PC-3 (cell line): ENCODE measurements at regions not wholly inside any gene's neighbourhood (a gene's known extent, or its start where the extent isn't known, plus 50 kb on each side); places are given as distances from the start of the nearest gene placed in this dataset.

Experiments
- ATAC-seq: fragments of 200-7000 bp; cut with Tn5 transposase; 2 replicates; pipeline ENCODE4 v1.9.1; 2020; ENCODE audit warnings: mild to moderate bottlenecking, moderate library complexity
- BruUV-seq: library from RNA; stranded (reverse); fragments of 400-500 nt; replicated peaks from 2 replicates; lab custom pipeline; 2021; lab: Mats Ljungman, UMichigan
- CTCF ChIA-PET: fragments of 300-600 bp; sonication (Branson Sonifier 250); formaldehyde crosslinking; loops from one replicate; lab custom pipeline; 2022; ENCODE audit warnings: antibody characterized with exemption; lab: Charles Lee
- POLR2A ChIA-PET: fragments of 300-600 bp; sonication (Branson Sonifier 250); formaldehyde crosslinking; loops from one replicate; lab custom pipeline; 2022; ENCODE audit warnings: antibody characterized with exemption; ENCODE audit not compliant: unreplicated experiment; lab: Charles Lee
- DNase-seq: peaks from one replicate; pipeline ENCODE4 v3.0.0-alpha.2; 2015
- H2AFZ ChIP-seq: fragments of 300-600 bp; sonication (generic); 2 replicates; pipeline ENCODE4 v1.6.0; 2016; ENCODE audit warnings: antibody characterized with exemption, low read length
- H3F3A ChIP-seq: fragments of 300-600 bp; sonication (generic); one replicate; pipeline ENCODE4 v1.6.0; 2017; ENCODE audit warnings: antibody characterized with exemption, low read length, control low read depth, mild to moderate bottlenecking; ENCODE audit not compliant: unreplicated experiment
- H3K27ac ChIP-seq: fragments of 300-600 bp; sonication (generic); 2 replicates; pipeline ENCODE4 v1.5.1; 2016; ENCODE audit warnings: mild to moderate bottlenecking, low read length
- H3K27me3 ChIP-seq: fragments of 300-600 bp; sonication (generic); 2 replicates; pipeline ENCODE4 v1.6.1; 2016; ENCODE audit warnings: low read length, mixed read lengths
- H3K36me3 ChIP-seq: fragments of 300-600 bp; sonication (generic); 2 replicates; pipeline ENCODE4 v1.6.1; 2016; ENCODE audit warnings: low read depth, mixed run types, low read length, mixed read lengths
- H3K4me1 ChIP-seq: fragments of 300-600 bp; sonication (generic); 2 replicates; pipeline ENCODE4 v1.5.1; 2016; ENCODE audit warnings: low read length; ENCODE audit not compliant: insufficient read depth
- H3K4me2 ChIP-seq: fragments of 300-600 bp; sonication (generic); 2 replicates; pipeline ENCODE4 v1.6.0; 2016; ENCODE audit warnings: low read length
- H3K4me3 ChIP-seq: fragments of 300-600 bp; sonication (generic); 2 replicates; pipeline ENCODE4 v1.5.1; 2016; ENCODE audit warnings: mild to moderate bottlenecking, low read length, mixed read lengths
- H3K79me2 ChIP-seq: fragments of 300-600 bp; sonication (generic); 2 replicates; pipeline ENCODE4 v1.6.1; 2017; ENCODE audit warnings: low read length, mixed read lengths
- H3K9ac ChIP-seq: fragments of 300-600 bp; sonication (generic); 2 replicates; pipeline ENCODE4 v1.6.0; 2016; ENCODE audit warnings: mild to moderate bottlenecking, low read length
- H3K9me2 ChIP-seq: fragments of 300-600 bp; sonication (generic); replicated peaks from 2 replicates; pipeline ENCODE4 v1.6.1; 2016; ENCODE audit warnings: mixed run types, low read length, mixed read lengths
- H3K9me3 ChIP-seq: fragments of 300-600 bp; sonication (generic); 2 replicates; pipeline ENCODE4 v1.6.1; 2016; ENCODE audit warnings: low read length, mixed read lengths
- H4K20me1 ChIP-seq: fragments of 300-600 bp; sonication (generic); 2 replicates; pipeline ENCODE4 v1.6.1; 2016; ENCODE audit warnings: low read length, mixed read lengths
- EZH2 ChIP-seq: fragments of 300-600 bp; sonication (generic); IDR thresholded peaks from one replicate; pipeline ENCODE4 v1.6.1; 2017; ENCODE audit warnings: antibody characterized with exemption, mild to moderate bottlenecking, low read length; ENCODE audit not compliant: unreplicated experiment
- EZH2phosphoT487 ChIP-seq: fragments of 300-600 bp; sonication (generic); IDR thresholded peaks from 2 replicates; pipeline ENCODE4 v1.6.1; 2018; ENCODE audit warnings: mild to moderate bottlenecking, antibody characterized with exemption, low read length, borderline replicate concordance
- intact Hi-C: fragments of 100-400 bp; cut with micrococcal nuclease; formaldehyde crosslinking; loops from 2 replicates; pipeline ENCODE4 v1.9.0; 2023
- TF ChIP-seq, protein P1 (sequence below): fragments of 300-600 bp; sonication (generic); conservative IDR thresholded peaks from 2 replicates; pipeline ENCODE4 v1.5.1; 2017; ENCODE audit warnings: antibody characterized with exemption, low read depth, mild to moderate bottlenecking, low read length

DNA sequence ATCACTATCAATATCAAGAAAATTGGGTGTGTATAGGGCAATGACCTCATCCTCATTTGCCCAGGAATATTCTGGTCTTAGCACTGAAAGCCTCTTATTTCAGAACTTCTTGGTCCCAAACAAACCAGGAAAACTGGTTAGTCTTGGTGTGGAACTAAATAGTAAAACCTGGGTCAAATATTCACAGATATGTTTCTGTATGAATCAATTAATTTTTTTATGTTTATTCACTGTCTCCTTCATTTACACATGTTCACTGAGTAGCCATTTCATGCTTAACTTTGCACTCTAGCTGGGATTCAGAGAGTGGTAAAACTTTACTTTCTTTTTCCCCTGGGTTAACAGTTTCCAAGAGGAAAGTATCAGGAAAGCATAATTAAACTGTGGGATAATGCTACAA, 113.7 kb upstream of the PAPPA start:
- Histone ChIP-seq H3K4me1 (no peaks in the 10 kb centered on the region), H2AFZ (no peak overlapping the region), H3K9me3 (no peaks in the 10 kb centered on the region), H3K27me3 (no peaks in the 10 kb centered on the region), H3K9me2 (no peaks in the 10 kb centered on the region), H3K4me3 (no peak overlapping the region), H3K36me3 (no peaks in the 10 kb centered on the region), H3K27ac (no peak overlapping the region), H3F3A (no peaks in the 10 kb centered on the region), H3K79me2 (no peaks in the 10 kb centered on the region), H3K9ac (no peak overlapping the region), H4K20me1 (no peaks in the 10 kb centered on the region), H3K4me2 (no peak overlapping the region)
- BruUV-seq: no TSS peak
- ATAC-seq (no peak), DNase-seq (no peak)
- ChIA-PET CTCF (no interaction called here), POLR2A (no interaction called here)
- intact Hi-C loops: no loop called here
- TF ChIP-seq, protein P1, sequence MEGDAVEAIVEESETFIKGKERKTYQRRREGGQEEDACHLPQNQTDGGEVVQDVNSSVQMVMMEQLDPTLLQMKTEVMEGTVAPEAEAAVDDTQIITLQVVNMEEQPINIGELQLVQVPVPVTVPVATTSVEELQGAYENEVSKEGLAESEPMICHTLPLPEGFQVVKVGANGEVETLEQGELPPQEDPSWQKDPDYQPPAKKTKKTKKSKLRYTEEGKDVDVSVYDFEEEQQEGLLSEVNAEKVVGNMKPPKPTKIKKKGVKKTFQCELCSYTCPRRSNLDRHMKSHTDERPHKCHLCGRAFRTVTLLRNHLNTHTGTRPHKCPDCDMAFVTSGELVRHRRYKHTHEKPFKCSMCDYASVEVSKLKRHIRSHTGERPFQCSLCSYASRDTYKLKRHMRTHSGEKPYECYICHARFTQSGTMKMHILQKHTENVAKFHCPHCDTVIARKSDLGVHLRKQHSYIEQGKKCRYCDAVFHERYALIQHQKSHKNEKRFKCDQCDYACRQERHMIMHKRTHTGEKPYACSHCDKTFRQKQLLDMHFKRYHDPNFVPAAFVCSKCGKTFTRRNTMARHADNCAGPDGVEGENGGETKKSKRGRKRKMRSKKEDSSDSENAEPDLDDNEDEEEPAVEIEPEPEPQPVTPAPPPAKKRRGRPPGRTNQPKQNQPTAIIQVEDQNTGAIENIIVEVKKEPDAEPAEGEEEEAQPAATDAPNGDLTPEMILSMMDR: no peak
- TF ChIP-seq EZH2phosphoT487 (no peak), EZH2 (no peak)

DNA sequence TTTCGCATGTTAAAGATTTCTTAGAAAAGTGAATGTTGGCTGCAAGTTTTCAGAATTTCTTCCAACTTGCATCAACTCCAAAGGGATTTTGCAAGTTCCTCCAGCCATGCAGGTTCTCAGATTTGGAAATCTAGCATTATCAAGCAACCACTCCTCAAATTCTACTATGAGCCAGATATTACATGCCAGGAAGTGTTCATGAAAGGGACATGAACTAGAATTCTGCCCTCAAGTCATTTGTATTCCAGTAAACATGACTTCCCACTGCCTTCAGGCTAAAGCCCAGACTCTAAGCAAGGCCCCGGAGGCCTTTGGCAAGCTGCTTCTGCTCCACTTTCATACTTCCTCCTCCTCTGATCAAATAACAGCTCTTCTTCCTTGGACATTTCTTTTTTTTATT, 111.3 kb upstream of the PAPPA start:
- no peak overlapping the region for H3K4me3 ChIP-seq
- no peak overlapping the region for H3K27ac ChIP-seq
- BruUV-seq: no TSS peak
- H3K9me3 ChIP-seq: no peaks in the 10 kb centered on the region
- no peak overlapping the region for H3K9ac ChIP-seq
- no peak overlapping the region for H3K4me2 ChIP-seq
- H3K27me3 ChIP-seq: no peaks in the 10 kb centered on the region
- ChIA-PET CTCF (no interaction called here), POLR2A (no interaction called here)
- no peaks in the 10 kb centered on the region for H3K36me3 ChIP-seq
- no peaks in the 10 kb centered on the region for H4K20me1 ChIP-seq
- H2AFZ ChIP-seq: no peak overlapping the region
- TF ChIP-seq, protein P1: no peak
- TF ChIP-seq EZH2: no peak
- no peaks in the 10 kb centered on the region for H3K4me1 ChIP-seq
- no peak for DNase-seq
- no peaks in the 10 kb centered on the region for H3K79me2 ChIP-seq
- intact Hi-C loops: no loop called here
- H3K9me2 ChIP-seq: no peaks in the 10 kb centered on the region
- no peaks in the 10 kb centered on the region for H3F3A ChIP-seq
- ATAC-seq: no peak

GRCh38 chr9:116045083-116045482, 108.5 kb upstream of the PAPPA start:
- H3K4me2 ChIP-seq: no peak overlapping the region
- H3K36me3 ChIP-seq: no peaks in the 10 kb centered on the region
- ATAC-seq (no peak), DNase-seq (no peak)
- intact Hi-C loops: no loop called here
- H3K27ac ChIP-seq: no peak overlapping the region
- TF ChIP-seq, protein P1: no peak
- TF ChIP-seq EZH2phosphoT487 (no peak), EZH2 (no peak)
- H4K20me1 ChIP-seq: no peaks in the 10 kb centered on the region
- H3K27me3 ChIP-seq: no peaks in the 10 kb centered on the region
- H2AFZ ChIP-seq: no peak overlapping the region
- no peaks in the 10 kb centered on the region for H3K4me1 ChIP-seq
- no peak overlapping the region for H3K9ac ChIP-seq
- no peaks in the 10 kb centered on the region for H3K9me3 ChIP-seq
- H3K9me2 ChIP-seq: no peaks in the 10 kb centered on the region
- ChIA-PET POLR2A (no interaction called here), CTCF (no interaction called here)
- no peak overlapping the region for H3K4me3 ChIP-seq
- no peaks in the 10 kb centered on the region for H3K79me2 ChIP-seq
- BruUV-seq: no TSS peak
- H3F3A ChIP-seq: no peaks in the 10 kb centered on the region
